Gastroesophageal sphincter (tissue), 4 donors: ENCODE measurements at regions not wholly inside any gene's neighbourhood (a gene's known extent, or its start where the extent isn't known, plus 50 kb on each side); places are given as distances from the start of the nearest gene placed in this dataset.

Experiments used
- ATAC-seq: fragments of 150-250 bp; one replicate; pipeline ENCODE4 v1.9.1; 2016; ENCODE audit warnings: mild to moderate bottlenecking, moderate library complexity
- H3K27ac ChIP-seq, 4 donors: fragments of 200-600 bp; sonication (generic) in 3 of 4; 1 replicate in 3 of 4; 2 replicates in 1 of 4; pipeline ENCODE4 v1.5.1; 2016 to 2019
- H3K27me3 ChIP-seq: fragments of 200-600 bp; sonication (generic); one replicate; pipeline ENCODE4 v1.5.1; 2019
- H3K36me3 ChIP-seq, 2 donors: fragments of 200-600 bp; sonication (generic); one replicate each; pipeline ENCODE4 v1.5.1; 2019; ENCODE audit warnings: control low read depth in 1 of 2
- H3K4me1 ChIP-seq, 3 donors: fragments of 200-600 bp; sonication (generic); 1 replicate in 2 of 3; 2 replicates in 1 of 3; pipeline ENCODE4 v1.5.1; 2016 to 2019; ENCODE audit warnings: control low read depth in 2 of 3
- H3K4me3 ChIP-seq, 2 donors: fragments of 200-600 bp; sonication (generic); one replicate each; pipeline ENCODE4 v1.5.1; 2019; ENCODE audit warnings: mild to moderate bottlenecking in 1 of 2, moderate library complexity in 1 of 2
- H3K9me3 ChIP-seq, 3 donors: fragments of 200-600 bp; sonication (generic); one replicate each; pipeline ENCODE4 v1.5.1; 2017 to 2019; ENCODE audit warnings: control low read depth in 2 of 3
- CTCF ChIP-seq, 4 experiments: fragments of 200-600 bp in 2 of 4; fragments of 450-650 bp in 2 of 4; sonication (generic) in 1 of 4; IDR thresholded peaks; one replicate each; pipeline ENCODE4 v1.5.1; 2017 to 2019; ENCODE audit warnings: antibody characterized with exemption in 4 of 4, mild to moderate bottlenecking in 2 of 4, moderate library complexity in 2 of 4
- EP300 ChIP-seq: sonication (generic); formaldehyde crosslinking; IDR thresholded peaks from one replicate; pipeline ENCODE4 v1.6.1; 2017; ENCODE audit warnings: antibody characterized with exemption, mild to moderate bottlenecking
- POLR2A ChIP-seq, 2 donors: fragments of 450-650 bp; IDR thresholded peaks; one replicate each; pipeline ENCODE4 v1.6.1; 2017; ENCODE audit warnings: antibody characterized with exemption in 2 of 2, mild to moderate bottlenecking in 2 of 2, moderate library complexity in 1 of 2
- POLR2AphosphoS5 ChIP-seq: sonication (generic); formaldehyde crosslinking; IDR thresholded peaks from one replicate; pipeline ENCODE4 v1.6.1; 2017; ENCODE audit warnings: antibody characterized with exemption
- WGBS, 2 donors: methylation state at CpG; one replicate each; pipeline ENCODE4 v1.1.5; 2018; ENCODE audit warnings: low coverage in 1 of 2; 5-methylcytosine and 5-hydroxymethylcytosine counted together

GRCh38 chr12:72723732-72724131 is 451.6 kb downstream of the TRHDE start:
- H3K27ac ChIP-seq, result no peak overlapping the region
- H3K9me3 ChIP-seq, result no peaks in the 10 kb centered on the region
- WGBS, 2 donors, result 80 to 85% methylated on average over 1 of the region's 1 CpG
- ATAC-seq, result no peak
- no peaks in the 10 kb centered on the region for H3K27me3 ChIP-seq
- no peak for TF ChIP-seq CTCF (IDR thresholded peaks at IDR 0.05)
- H3K4me1 ChIP-seq, result no peaks in the 10 kb centered on the region
- no peaks in the 10 kb centered on the region for H3K36me3 ChIP-seq
- H3K4me3 ChIP-seq, result no peak overlapping the region

- no peak for ATAC-seq
- Histone ChIP-seq H3K4me3 (no peak overlapping the region), H3K4me1 (no peaks in the 10 kb centered on the region), H3K27me3 (no peaks in the 10 kb centered on the region), H3K27ac (no peak overlapping the region), H3K9me3 (no peaks in the 10 kb centered on the region), H3K36me3 (no peaks in the 10 kb centered on the region)
- no peak for TF ChIP-seq POLR2AphosphoS5
- no peak for TF ChIP-seq POLR2A (IDR thresholded peaks at IDR 0.05)
- no peak for TF ChIP-seq CTCF (IDR thresholded peaks at IDR 0.05)
- TF ChIP-seq EP300, result no peak
- 50 to 64% methylated on average over 1 of the region's 1 CpG for WGBS, 2 donors
These were observed 457.4 kb downstream of the TRHDE start for GRCh38 chr12:72729451-72730010.

- WGBS, 2 donors, result 73 to 75% methylated on average over 2 of the region's 2 CpGs
- no peaks in the 10 kb centered on the region for H3K27me3 ChIP-seq
- H3K4me3 ChIP-seq, result no peak overlapping the region
- no peak for ATAC-seq
- TF ChIP-seq CTCF (IDR thresholded peaks at IDR 0.05) (no peak), POLR2AphosphoS5 (no peak), EP300 (no peak), POLR2A (IDR thresholded peaks at IDR 0.05) (no peak)
- no peaks in the 10 kb centered on the region for H3K9me3 ChIP-seq
- H3K4me1 ChIP-seq, result no peaks in the 10 kb centered on the region
- no peak overlapping the region for H3K27ac ChIP-seq
- H3K36me3 ChIP-seq, result no peaks in the 10 kb centered on the region
These were observed 462.4 kb downstream of the TRHDE start for GRCh38 chr12:72734581-72734980.

- Histone ChIP-seq H3K27me3 (no peaks in the 10 kb centered on the region), H3K27ac (no peak overlapping the region), H3K9me3 (peaks cover 0 to 12% (median 0%) of the 10 kb centered on the region in 3 donors), H3K36me3 (no peaks in the 10 kb centered on the region), H3K4me1 (no peaks in the 10 kb centered on the region), H3K4me3 (no peak overlapping the region)
- WGBS, 2 donors, result 51 to 60% methylated on average over 2 of the region's 2 CpGs
- no peak for TF ChIP-seq POLR2A (IDR thresholded peaks at IDR 0.05)
- no peak for TF ChIP-seq CTCF (IDR thresholded peaks at IDR 0.05)
- TF ChIP-seq EP300, result no peak
- no peak for TF ChIP-seq POLR2AphosphoS5
- ATAC-seq, result no peak
These were observed 466.6 kb downstream of the TRHDE start for GRCh38 chr12:72738811-72739210.

- Histone ChIP-seq H3K27me3 (no peaks in the 10 kb centered on the region), H3K4me1 (no peaks in the 10 kb centered on the region), H3K9me3 (peaks cover 0 to 12% (median 0%) of the 10 kb centered on the region in 3 donors), H3K4me3 (no peak overlapping the region), H3K27ac (no peak overlapping the region), H3K36me3 (no peaks in the 10 kb centered on the region)
- TF ChIP-seq CTCF (IDR thresholded peaks at IDR 0.05) (no peak), POLR2A (IDR thresholded peaks at IDR 0.05) (no peak), EP300 (no peak), POLR2AphosphoS5 (no peak)
- WGBS, 2 donors, result 100% methylated on average over 1 of the region's 1 CpG
- no peak for ATAC-seq
These were observed 467.9 kb downstream of the TRHDE start for GRCh38 chr12:72740064-72740463.
